PC-9 (cell line): ENCODE measurements at regions not wholly inside any gene's neighbourhood (a gene's known extent, or its start where the extent isn't known, plus 50 kb on each side); places are given as distances from the start of the nearest gene placed in this dataset.

Source experiments
- CTCF ChIP-seq: fragments of 200-600 bp; sonication (generic); conservative IDR thresholded peaks from 2 replicates; pipeline ENCODE4 v1.6.1; 2017; ENCODE audit warnings: mixed run types, antibody characterized with exemption, mild to moderate bottlenecking, moderate library complexity
- EZH2 ChIP-seq: fragments of 200-600 bp; sonication (generic); IDR thresholded peaks from 2 replicates; pipeline ENCODE4 v1.8.0; 2017; ENCODE audit warnings: antibody characterized with exemption, low read depth

- TF ChIP-seq CTCF = no peak
- TF ChIP-seq EZH2 = no peak
Measured at GRCh38 chr3:20254268-20255117, 68.5 kb upstream of the SGO1 start.
